Ovary (tissue), 7 donors: ENCODE measurements at regions not wholly inside any gene's neighbourhood (a gene's known extent, or its start where the extent isn't known, plus 50 kb on each side); places are given as distances from the start of the nearest gene placed in this dataset.

Source experiments
- DNase-seq, 5 donors: peaks; one replicate each; pipeline ENCODE4 v3.0.0-alpha.2; 2019 to 2020
- H3K27ac ChIP-seq, 2 donors: fragments of 200-600 bp; one replicate each; pipeline versions ENCODE4 v1.5.1 to v1.8.0; 2019 to 2022
- H3K27me3 ChIP-seq: fragments of 200-600 bp; one replicate; pipeline ENCODE4 v1.8.0; 2022
- H3K36me3 ChIP-seq: fragments of 200-600 bp; sonication (generic); one replicate; pipeline ENCODE4 v1.5.1; 2019
- H3K4me1 ChIP-seq: one replicate; pipeline ENCODE4 v1.8.1; 2013; ENCODE audit warnings: mild to moderate bottlenecking, moderate library complexity; ENCODE audit not compliant: insufficient read depth
- H3K4me3 ChIP-seq: fragments of 200-600 bp; sonication (generic); one replicate; pipeline ENCODE4 v1.5.1; 2017
- H3K9me3 ChIP-seq, 2 donors: fragments of 200-600 bp in 1 of 2; sonication (generic) in 1 of 2; one replicate each; pipeline versions ENCODE4 v1.5.1 to v1.8.1; 2013 to 2019; ENCODE audit warnings: mild to moderate bottlenecking in 1 of 2, moderate library complexity in 1 of 2
- EP300 ChIP-seq: sonication (generic); formaldehyde crosslinking; IDR thresholded peaks from one replicate; pipeline ENCODE4 v1.6.1; 2017; ENCODE audit warnings: antibody characterized with exemption
- POLR2A ChIP-seq: fragments of 450-650 bp; IDR thresholded peaks from one replicate; pipeline ENCODE4 v1.6.1; 2017; ENCODE audit warnings: antibody characterized with exemption, mild to moderate bottlenecking, moderate library complexity
- WGBS, 3 donors: extraction: QIAGEN DNeasy Blood & Tissue Kit in 1 of 3; methylation state at CpG; one replicate each; pipeline versions ENCODE4 v1.1.5 to v1.1.7; 2013 to 2017; 5-methylcytosine and 5-hydroxymethylcytosine counted together
- intact Hi-C, 4 donors: fragments of 100-400 bp; cut with DNase I; formaldehyde crosslinking; loops; one replicate each; pipeline versions ENCODE4 v1.11.0 to v1.15.1; 2022 to 2023
- TF ChIP-seq, protein P1 (sequence below), 3 donors: fragments of 450-650 bp in 2 of 3; fragments of 200-600 bp in 1 of 3; IDR thresholded peaks; one replicate each; pipeline versions ENCODE4 v1.5.1 to v1.8.0; 2016 to 2022; ENCODE audit warnings: antibody characterized with exemption in 3 of 3, mild to moderate bottlenecking in 1 of 3
- donor health status: DM: no; HTN: no; CAD: no; lungs with moderate emphysema.
- donor health status: DM: no; HTN: no; CAD: no.
- donor health status: Bipolar disorder and iron deficiency.
- donor health status: DM: no; HTN: no; CAD: no.
- donor health status: DM: yes; HTN: yes; CAD: no.

- DNase-seq: no peak
- Histone ChIP-seq H3K27me3 (no peaks in the 10 kb centered on the region), H3K36me3 (no peaks in the 10 kb centered on the region), H3K4me3 (no peak overlapping the region), H3K9me3 (no peaks in the 10 kb centered on the region), H3K4me1 (no peaks in the 10 kb centered on the region), H3K27ac (no peak overlapping the region)
- TF ChIP-seq EP300: no peak
- TF ChIP-seq, protein P1, sequence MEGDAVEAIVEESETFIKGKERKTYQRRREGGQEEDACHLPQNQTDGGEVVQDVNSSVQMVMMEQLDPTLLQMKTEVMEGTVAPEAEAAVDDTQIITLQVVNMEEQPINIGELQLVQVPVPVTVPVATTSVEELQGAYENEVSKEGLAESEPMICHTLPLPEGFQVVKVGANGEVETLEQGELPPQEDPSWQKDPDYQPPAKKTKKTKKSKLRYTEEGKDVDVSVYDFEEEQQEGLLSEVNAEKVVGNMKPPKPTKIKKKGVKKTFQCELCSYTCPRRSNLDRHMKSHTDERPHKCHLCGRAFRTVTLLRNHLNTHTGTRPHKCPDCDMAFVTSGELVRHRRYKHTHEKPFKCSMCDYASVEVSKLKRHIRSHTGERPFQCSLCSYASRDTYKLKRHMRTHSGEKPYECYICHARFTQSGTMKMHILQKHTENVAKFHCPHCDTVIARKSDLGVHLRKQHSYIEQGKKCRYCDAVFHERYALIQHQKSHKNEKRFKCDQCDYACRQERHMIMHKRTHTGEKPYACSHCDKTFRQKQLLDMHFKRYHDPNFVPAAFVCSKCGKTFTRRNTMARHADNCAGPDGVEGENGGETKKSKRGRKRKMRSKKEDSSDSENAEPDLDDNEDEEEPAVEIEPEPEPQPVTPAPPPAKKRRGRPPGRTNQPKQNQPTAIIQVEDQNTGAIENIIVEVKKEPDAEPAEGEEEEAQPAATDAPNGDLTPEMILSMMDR (IDR thresholded peaks at IDR 0.05): no peak
- TF ChIP-seq POLR2A: no peak
- intact Hi-C loops: no loop called here
- WGBS, 3 donors: 61 to 63% (median 62%) methylated on average over 2 of the region's 2 CpGs
Measured at GRCh38 chr6:130306377-130306776, 59.4 kb upstream of the TMEM200A start.

- Histone ChIP-seq H3K27me3 (no peaks in the 10 kb centered on the region), H3K4me3 (no peak overlapping the region), H3K27ac (no peak overlapping the region), H3K36me3 (no peaks in the 10 kb centered on the region), H3K9me3 (no peaks in the 10 kb centered on the region), H3K4me1 (no peaks in the 10 kb centered on the region)
- intact Hi-C loops: no loop called here
- TF ChIP-seq EP300: no peak
- TF ChIP-seq, protein P1 (IDR thresholded peaks at IDR 0.05): no peak
- no peak for TF ChIP-seq POLR2A
- no peak for DNase-seq
Measured at GRCh38 chr6:130303431-130303830, 62.4 kb upstream of the TMEM200A start.

DNA sequence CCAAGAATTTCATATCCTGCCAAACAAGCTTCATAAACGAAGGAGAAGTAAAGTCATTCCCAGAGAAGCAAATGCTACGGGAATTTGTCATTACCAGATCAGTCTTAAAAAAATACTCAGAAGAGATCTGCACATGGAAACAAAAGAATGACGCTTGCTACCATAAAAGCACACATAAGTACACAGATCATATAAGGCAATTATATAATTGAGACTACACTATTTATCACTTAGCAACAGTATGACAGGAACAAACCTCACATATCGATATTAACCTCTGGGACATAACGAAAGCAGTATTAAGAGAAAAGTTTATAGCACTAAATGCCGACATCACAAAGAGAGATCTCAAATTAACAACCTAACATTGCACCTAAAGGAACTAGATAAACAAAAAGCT is 67.6 kb upstream of the TMEM200A start:
- no peak overlapping the region for H3K27ac ChIP-seq
- no peak for DNase-seq
- H3K9me3 ChIP-seq: no peaks in the 10 kb centered on the region
- intact Hi-C loops: no loop called here
- TF ChIP-seq, protein P1 (IDR thresholded peaks at IDR 0.05): no peak
- no peak overlapping the region for H3K4me3 ChIP-seq
- no peaks in the 10 kb centered on the region for H3K36me3 ChIP-seq
- WGBS, 3 donors: 91 to 94% (median 93%) methylated on average over 6 of the region's 6 CpGs
- H3K27me3 ChIP-seq: no peaks in the 10 kb centered on the region
- no peaks in the 10 kb centered on the region for H3K4me1 ChIP-seq

GRCh38 chr6:130296854-130297253 is 69.0 kb upstream of the TMEM200A start:
- WGBS, 3 donors: 40 to 64% (median 53%) methylated on average over 1 of the region's 1 CpG
- intact Hi-C loops: no loop called here

More at GRCh38 chr6:130296854-130297253, 69.0 kb upstream of the TMEM200A start:
- TF ChIP-seq, protein P1 (IDR thresholded peaks at IDR 0.05): no peak
- TF ChIP-seq EP300 (no peak), POLR2A (no peak)
- no peak overlapping the region for H3K4me3 ChIP-seq
- no peaks in the 10 kb centered on the region for H3K27me3 ChIP-seq
- no peaks in the 10 kb centered on the region for H3K9me3 ChIP-seq
- H3K27ac ChIP-seq: no peak overlapping the region
- H3K4me1 ChIP-seq: no peaks in the 10 kb centered on the region
- no peaks in the 10 kb centered on the region for H3K36me3 ChIP-seq
- no peak for DNase-seq
